ENCODE measurements at regions not wholly inside any gene's neighbourhood (a gene's known extent, or its start where the extent isn't known, plus 50 kb on each side); places are given as distances from the start of the nearest gene placed in this dataset.
A peak's percentile ranks its signal among the peaks of the same experiment; 100 is the strongest.

DNA sequence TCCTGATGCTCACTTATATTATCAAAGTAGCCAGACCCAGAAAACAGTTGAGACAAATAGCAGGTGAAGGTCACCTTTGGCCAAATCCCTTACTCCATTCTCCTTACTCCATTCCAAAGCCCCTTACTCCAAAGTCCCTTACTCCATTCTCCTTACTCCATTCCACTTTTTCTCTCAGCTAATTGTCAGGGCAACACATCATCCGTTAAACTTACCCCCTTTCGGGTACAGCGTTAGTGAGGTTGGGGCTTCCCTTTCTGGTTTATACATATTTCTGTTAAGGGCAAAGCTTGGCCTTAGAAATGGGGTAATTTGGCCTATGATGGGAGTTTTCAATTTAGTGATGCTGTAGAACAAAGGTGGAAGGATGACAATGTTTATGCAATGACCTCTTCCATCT, 111.8 kb upstream of the CCND2 start:
- no peak overlapping the region for H3K27ac ChIP-seq
- DNase-seq (ENCODE audit: low spot score), result no peak
- CTCF ChIA-PET, result interaction anchor here (1.0 kb wide), 1 partner anchor 124 kb away, joined by 3 read pairs; no protein-coding TSS in a partner anchor
- TF ChIP-seq, protein P1, sequence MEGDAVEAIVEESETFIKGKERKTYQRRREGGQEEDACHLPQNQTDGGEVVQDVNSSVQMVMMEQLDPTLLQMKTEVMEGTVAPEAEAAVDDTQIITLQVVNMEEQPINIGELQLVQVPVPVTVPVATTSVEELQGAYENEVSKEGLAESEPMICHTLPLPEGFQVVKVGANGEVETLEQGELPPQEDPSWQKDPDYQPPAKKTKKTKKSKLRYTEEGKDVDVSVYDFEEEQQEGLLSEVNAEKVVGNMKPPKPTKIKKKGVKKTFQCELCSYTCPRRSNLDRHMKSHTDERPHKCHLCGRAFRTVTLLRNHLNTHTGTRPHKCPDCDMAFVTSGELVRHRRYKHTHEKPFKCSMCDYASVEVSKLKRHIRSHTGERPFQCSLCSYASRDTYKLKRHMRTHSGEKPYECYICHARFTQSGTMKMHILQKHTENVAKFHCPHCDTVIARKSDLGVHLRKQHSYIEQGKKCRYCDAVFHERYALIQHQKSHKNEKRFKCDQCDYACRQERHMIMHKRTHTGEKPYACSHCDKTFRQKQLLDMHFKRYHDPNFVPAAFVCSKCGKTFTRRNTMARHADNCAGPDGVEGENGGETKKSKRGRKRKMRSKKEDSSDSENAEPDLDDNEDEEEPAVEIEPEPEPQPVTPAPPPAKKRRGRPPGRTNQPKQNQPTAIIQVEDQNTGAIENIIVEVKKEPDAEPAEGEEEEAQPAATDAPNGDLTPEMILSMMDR (conservative IDR thresholded peaks at IDR 0.05; ENCODE audit: low read depth), result no peak
- POLR2A ChIA-PET (ENCODE audit: low non-redundant PET), result no interaction called here

DNA sequence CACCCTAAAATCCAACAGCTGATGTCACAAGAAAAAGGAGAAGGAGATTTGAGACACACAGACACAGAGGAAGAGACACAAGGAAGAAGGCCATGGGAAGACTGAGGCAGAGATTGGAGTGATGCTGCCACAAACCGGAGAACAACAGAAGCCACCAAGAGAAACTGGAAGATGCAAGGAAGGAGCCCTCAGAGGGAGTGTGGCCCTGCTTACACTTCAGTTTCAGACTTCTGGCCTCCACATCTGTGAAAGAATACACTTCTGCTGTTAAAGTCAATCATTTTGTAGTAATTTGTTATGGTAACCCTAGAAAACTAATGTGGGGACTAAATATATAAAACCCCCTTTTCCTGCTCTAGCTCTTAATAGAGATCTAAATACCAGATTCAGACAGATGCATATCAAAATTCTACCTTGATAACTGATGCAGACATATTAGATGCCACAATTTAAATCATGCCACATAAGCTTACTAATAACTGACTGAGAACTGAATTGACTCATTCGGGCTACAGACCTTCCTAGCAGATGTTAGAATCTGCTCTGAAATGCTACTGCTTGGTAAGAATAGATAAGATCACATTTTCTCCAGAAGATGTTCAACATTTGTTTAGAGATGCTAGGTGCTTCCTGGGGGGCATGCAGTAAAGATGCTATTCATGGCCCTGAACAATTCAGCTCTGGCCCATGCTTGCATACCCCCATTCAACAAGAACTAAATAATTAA, 113.1 kb upstream of the CCND2 start:
- DNase-seq (ENCODE audit: low spot score), result no peak
- CTCF ChIA-PET, result no interaction called here

GRCh38 chr12:4159851-4160250, 113.7 kb upstream of the CCND2 start:
- ChIA-PET POLR2A (ENCODE audit: low non-redundant PET) (no interaction called here), CTCF (no interaction called here)
- H3K27ac ChIP-seq, result no peak overlapping the region
- TF ChIP-seq, protein P1 (conservative IDR thresholded peaks at IDR 0.05; ENCODE audit: low read depth), result no peak
- DNase-seq (ENCODE audit: low spot score), result no peak

More for the DNA sequence above, 113.1 kb upstream of the CCND2 start:
- H3K27ac ChIP-seq, result no peak overlapping the region
- TF ChIP-seq, protein P1 (conservative IDR thresholded peaks at IDR 0.05; ENCODE audit: low read depth), result no peak
- POLR2A ChIA-PET (ENCODE audit: low non-redundant PET), result no interaction called here

- ChIA-PET CTCF (interaction anchor here (0.6 to 0.7 kb wide), 2 partner anchors 106 to 114 kb away, joined by 3 to 4 read pairs; no protein-coding TSS in a partner anchor), POLR2A (ENCODE audit: low non-redundant PET) (no interaction called here)
- TF ChIP-seq, protein P1 (conservative IDR thresholded peaks at IDR 0.05; ENCODE audit: low read depth), result no peak
- H3K27ac ChIP-seq, result no peak overlapping the region
- no peak for DNase-seq (ENCODE audit: low spot score)
Observed at GRCh38 chr12:4158306-4158705, 115.3 kb upstream of the CCND2 start.

- DNase-seq (ENCODE audit: low spot score), result peak; percentile 56
- no peak overlapping the region for H3K27ac ChIP-seq
- POLR2A ChIA-PET (ENCODE audit: low non-redundant PET), result no interaction called here
- TF ChIP-seq, protein P1 (conservative IDR thresholded peaks at IDR 0.05; ENCODE audit: low read depth), result no peak
- CTCF ChIA-PET, result no interaction called here
Observed at GRCh38 chr12:4157122-4157521, 116.4 kb upstream of the CCND2 start.

DNA sequence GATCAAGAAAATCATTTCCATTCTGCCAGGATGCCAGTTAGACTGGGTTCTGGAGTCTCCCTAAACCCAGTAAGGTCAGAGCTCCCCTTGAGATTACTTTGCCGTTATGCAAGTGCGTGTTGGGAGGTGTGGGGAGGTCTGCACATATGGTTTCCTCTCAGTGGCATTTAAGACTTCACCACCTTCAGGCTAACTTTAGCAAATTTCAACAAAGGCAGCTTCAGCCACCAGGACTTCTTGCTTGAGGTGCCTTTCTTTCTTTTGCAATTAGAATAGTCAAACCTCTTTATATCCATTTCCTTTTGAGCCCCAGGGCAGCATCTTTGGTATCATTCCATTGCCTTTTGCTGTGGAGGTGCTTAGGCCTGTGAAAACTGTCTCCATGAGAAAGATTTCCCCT, 117.2 kb upstream of the CCND2 start:
- no peak overlapping the region for H3K27ac ChIP-seq
- TF ChIP-seq, protein P1 (conservative IDR thresholded peaks at IDR 0.05; ENCODE audit: low read depth), result no peak
- no peak for DNase-seq (ENCODE audit: low spot score)
- POLR2A ChIA-PET (ENCODE audit: low non-redundant PET), result interaction anchor here (0.5 kb wide), 1 partner anchor 1136 kb away, joined by 3 read pairs; no protein-coding TSS in a partner anchor
- CTCF ChIA-PET, result no interaction called here
